HepG2 (cell line): ENCODE measurements at regions not wholly inside any gene's neighbourhood (a gene's known extent, or its start where the extent isn't known, plus 50 kb on each side); places are given as distances from the start of the nearest gene placed in this dataset.

Experiments
- GTF2F1 ChIP-seq: fragments of 150-350 bp; IDR thresholded peaks from 2 replicates; pipeline ENCODE4 v1.6.1; 2014; ENCODE audit warnings: low read length
- TSC22D2 ChIP-seq: sonication (generic); formaldehyde crosslinking; IDR thresholded peaks from 2 replicates; pipeline ENCODE4 v1.5.1; 2020; ENCODE audit warnings: missing genetic modification reagents, mild to moderate bottlenecking, borderline replicate concordance
- TF ChIP-seq, protein P1 (sequence below): sonication (generic); formaldehyde crosslinking; IDR thresholded peaks from 2 replicates; pipeline ENCODE4 v1.5.0; 2020; ENCODE audit warnings: mild to moderate bottlenecking, missing genetic modification reagents, moderate library complexity

- no peak for TF ChIP-seq GTF2F1
- no peak for TF ChIP-seq TSC22D2 (CRISPR knock-in tag)
- TF ChIP-seq, protein P1, sequence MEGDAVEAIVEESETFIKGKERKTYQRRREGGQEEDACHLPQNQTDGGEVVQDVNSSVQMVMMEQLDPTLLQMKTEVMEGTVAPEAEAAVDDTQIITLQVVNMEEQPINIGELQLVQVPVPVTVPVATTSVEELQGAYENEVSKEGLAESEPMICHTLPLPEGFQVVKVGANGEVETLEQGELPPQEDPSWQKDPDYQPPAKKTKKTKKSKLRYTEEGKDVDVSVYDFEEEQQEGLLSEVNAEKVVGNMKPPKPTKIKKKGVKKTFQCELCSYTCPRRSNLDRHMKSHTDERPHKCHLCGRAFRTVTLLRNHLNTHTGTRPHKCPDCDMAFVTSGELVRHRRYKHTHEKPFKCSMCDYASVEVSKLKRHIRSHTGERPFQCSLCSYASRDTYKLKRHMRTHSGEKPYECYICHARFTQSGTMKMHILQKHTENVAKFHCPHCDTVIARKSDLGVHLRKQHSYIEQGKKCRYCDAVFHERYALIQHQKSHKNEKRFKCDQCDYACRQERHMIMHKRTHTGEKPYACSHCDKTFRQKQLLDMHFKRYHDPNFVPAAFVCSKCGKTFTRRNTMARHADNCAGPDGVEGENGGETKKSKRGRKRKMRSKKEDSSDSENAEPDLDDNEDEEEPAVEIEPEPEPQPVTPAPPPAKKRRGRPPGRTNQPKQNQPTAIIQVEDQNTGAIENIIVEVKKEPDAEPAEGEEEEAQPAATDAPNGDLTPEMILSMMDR (CRISPR knock-in tag) = no peak
These were observed 154.1 kb upstream of the POU2AF2 start for GRCh38 chr11:111091321-111091938.
